HEK293 (cell line): ENCODE measurements at regions not wholly inside any gene's neighbourhood (a gene's known extent, or its start where the extent isn't known, plus 50 kb on each side); places are given as distances from the start of the nearest gene placed in this dataset.

Source experiments
- ZBTB21 ChIP-seq: fragments of 450-650 bp; formaldehyde crosslinking; IDR thresholded peaks from 2 replicates; pipeline ENCODE4 v1.5.1; 2017; ENCODE audit warnings: missing biosample characterization, missing genetic modification characterization
- ZNF121 ChIP-seq: fragments of 450-650 bp; formaldehyde crosslinking; IDR thresholded peaks from 2 replicates; pipeline ENCODE4 v1.5.1; 2016; ENCODE audit warnings: missing biosample characterization, missing genetic modification characterization
- ZNF311 ChIP-seq: fragments of 450-650 bp; formaldehyde crosslinking; IDR thresholded peaks from 2 replicates; pipeline ENCODE4 v1.5.1; 2017; ENCODE audit warnings: missing biosample characterization, missing genetic modification characterization, borderline replicate concordance
- TF ChIP-seq, protein P1 (sequence below): fragments of 450-650 bp; formaldehyde crosslinking; IDR thresholded peaks from 2 replicates; pipeline ENCODE4 v1.5.1; 2017; ENCODE audit warnings: missing biosample characterization, missing genetic modification characterization

DNA sequence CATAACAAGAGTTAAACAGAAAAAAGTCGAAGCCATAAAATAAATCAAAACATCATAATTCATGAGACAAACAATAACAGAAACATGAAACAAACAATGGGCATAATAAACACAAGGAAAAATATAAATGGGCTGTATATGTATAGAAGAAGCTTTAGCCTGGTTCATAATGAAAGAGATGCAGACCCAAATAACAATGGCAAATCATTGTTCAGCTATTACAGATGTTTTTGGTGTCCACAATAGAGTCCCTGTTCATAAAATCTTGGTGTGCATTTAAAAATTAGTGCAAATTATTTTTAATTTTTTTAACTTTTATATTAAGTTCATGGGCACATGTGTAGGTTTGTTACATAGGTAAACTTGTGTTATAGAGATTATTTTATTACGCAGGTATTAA is 1185.9 kb upstream of the B3GALT2 start:
- TF ChIP-seq ZNF311 (no peak), ZBTB21 (tag by site-specific recombination) (no peak), ZNF121 (tag by site-specific recombination) (no peak)
- TF ChIP-seq, protein P1, sequence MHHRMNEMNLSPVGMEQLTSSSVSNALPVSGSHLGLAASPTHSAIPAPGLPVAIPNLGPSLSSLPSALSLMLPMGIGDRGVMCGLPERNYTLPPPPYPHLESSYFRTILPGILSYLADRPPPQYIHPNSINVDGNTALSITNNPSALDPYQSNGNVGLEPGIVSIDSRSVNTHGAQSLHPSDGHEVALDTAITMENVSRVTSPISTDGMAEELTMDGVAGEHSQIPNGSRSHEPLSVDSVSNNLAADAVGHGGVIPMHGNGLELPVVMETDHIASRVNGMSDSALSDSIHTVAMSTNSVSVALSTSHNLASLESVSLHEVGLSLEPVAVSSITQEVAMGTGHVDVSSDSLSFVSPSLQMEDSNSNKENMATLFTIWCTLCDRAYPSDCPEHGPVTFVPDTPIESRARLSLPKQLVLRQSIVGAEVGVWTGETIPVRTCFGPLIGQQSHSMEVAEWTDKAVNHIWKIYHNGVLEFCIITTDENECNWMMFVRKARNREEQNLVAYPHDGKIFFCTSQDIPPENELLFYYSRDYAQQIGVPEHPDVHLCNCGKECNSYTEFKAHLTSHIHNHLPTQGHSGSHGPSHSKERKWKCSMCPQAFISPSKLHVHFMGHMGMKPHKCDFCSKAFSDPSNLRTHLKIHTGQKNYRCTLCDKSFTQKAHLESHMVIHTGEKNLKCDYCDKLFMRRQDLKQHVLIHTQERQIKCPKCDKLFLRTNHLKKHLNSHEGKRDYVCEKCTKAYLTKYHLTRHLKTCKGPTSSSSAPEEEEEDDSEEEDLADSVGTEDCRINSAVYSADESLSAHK (tag by site-specific recombination), result no peak
